ENCODE measurements at regions not wholly inside any gene's neighbourhood (a gene's known extent, or its start where the extent isn't known, plus 50 kb on each side); places are given as distances from the start of the nearest gene placed in this dataset.

DNA sequence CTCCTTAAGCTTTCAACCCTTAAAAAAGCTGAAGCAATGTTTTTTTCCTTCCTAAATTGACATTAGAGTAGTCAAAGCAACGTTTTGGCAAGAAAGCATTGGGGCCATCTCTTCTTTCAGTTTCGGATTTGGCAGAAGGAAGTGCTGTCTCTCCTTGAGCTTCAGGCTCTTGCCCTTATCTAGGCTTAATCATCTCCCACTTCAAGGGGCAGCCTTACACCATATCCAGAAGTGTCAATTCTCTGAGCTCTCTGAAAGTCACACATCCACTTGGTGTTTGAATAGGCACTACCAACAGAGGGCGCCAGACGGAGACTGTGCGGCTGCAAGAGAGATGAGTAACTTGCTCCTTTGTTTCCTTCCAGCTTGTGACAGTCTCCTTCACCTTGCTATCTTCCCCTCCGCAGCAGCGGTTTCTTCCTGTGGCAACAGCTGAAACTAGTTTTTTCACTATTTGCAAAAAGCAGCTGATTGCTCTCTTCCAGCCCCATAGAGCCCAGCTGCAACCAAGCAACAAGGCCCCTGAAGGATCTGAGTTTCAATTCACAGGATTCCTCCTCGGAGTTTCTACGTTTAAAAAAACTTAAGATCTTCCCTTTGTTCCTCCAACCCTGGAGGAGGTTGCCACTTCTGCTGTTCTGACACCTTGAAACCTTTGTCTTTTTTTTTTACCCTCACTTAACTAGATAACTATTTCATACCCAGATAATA lies 147.0 kb upstream of the SLCO3A1 start:
- peak; percentile 53 to 63 for DNase-seq
- no peaks in the 10 kb centered on the region for H3K9me3 ChIP-seq
- H3K27me3 ChIP-seq (replicated peaks; ENCODE audit: control insufficient read depth, insufficient read depth, low read length): no peaks in the 10 kb centered on the region
- POLR2A ChIA-PET: no interaction called here
- Mint-ChIP-seq H3K9me3 (ENCODE audit: unreplicated experiment) (no peaks in the 10 kb centered on the region), H3K36me3 (ENCODE audit: insufficient read depth, unreplicated experiment) (no peaks in the 10 kb centered on the region), H3K4me1 (ENCODE audit: low read depth, unreplicated experiment) (no peaks in the 10 kb centered on the region), H3K27ac (ENCODE audit: unreplicated experiment) (no peak overlapping the region), H3K27me3 (ENCODE audit: insufficient read depth, unreplicated experiment) (no peaks in the 10 kb centered on the region), H3K4me3 (ENCODE audit: unreplicated experiment) (no peak overlapping the region)
- no peaks in the 10 kb centered on the region for H3K36me3 ChIP-seq (ENCODE audit: control insufficient read depth, insufficient read depth, low read length)
- CTCF ChIA-PET: interaction anchor here (0.5 to 0.6 kb wide), 2 partner anchors 14 to 379 kb away, joined by 3 to 5 read pairs; no protein-coding TSS in a partner anchor
- TF ChIP-seq, protein P1, sequence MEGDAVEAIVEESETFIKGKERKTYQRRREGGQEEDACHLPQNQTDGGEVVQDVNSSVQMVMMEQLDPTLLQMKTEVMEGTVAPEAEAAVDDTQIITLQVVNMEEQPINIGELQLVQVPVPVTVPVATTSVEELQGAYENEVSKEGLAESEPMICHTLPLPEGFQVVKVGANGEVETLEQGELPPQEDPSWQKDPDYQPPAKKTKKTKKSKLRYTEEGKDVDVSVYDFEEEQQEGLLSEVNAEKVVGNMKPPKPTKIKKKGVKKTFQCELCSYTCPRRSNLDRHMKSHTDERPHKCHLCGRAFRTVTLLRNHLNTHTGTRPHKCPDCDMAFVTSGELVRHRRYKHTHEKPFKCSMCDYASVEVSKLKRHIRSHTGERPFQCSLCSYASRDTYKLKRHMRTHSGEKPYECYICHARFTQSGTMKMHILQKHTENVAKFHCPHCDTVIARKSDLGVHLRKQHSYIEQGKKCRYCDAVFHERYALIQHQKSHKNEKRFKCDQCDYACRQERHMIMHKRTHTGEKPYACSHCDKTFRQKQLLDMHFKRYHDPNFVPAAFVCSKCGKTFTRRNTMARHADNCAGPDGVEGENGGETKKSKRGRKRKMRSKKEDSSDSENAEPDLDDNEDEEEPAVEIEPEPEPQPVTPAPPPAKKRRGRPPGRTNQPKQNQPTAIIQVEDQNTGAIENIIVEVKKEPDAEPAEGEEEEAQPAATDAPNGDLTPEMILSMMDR (IDR thresholded peaks at IDR 0.05; ENCODE audit: insufficient read depth in 1 of 2, low read depth in 1 of 2, low read length in 1 of 2, severe bottlenecking in 1 of 2, unreplicated experiment in 1 of 2): peak; percentile 76 to 81
- H3K4me3 ChIP-seq (ENCODE audit: low read depth, low read length): no peak overlapping the region
- no TSS peak for BruUV-seq (replicated peaks)
- intact Hi-C loops (cut with micrococcal nuclease; ENCODE audit: unreplicated experiment): loop anchor here (1.0 to 2.0 kb wide), 2 partner anchors 147 to 376 kb away; partner anchors contain the start of gene SLCO3A1
- H3K4me1 ChIP-seq: no peaks in the 10 kb centered on the region

DNA sequence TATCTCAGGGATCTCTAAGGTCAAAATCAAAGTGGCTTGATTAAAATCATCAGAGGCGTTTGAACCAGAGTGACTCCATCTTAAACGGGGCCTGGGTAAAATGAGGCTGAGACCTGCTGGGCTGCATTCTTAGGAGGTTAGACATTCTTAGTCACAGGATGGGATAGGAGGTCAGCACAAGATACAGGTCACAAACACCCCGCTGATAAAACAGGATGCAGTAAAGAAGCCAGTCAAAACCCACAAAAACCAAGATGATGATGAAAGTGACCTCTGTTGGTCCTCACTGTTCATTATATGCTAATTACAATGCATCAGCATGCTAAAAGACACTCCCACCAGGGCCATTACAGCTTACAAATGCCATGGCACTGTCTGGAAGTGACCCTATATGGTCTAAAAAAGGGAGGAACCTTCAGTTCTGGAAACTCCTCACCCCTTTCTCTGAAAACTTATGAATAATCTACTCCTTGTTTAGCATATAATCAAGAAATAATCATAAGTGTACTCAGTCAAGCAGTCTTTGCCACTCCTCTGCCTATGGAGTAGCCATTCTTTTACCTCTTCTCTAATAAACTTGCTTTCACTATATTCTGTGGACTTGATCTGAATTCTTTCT lies 143.3 kb upstream of the SLCO3A1 start:
- POLR2A ChIA-PET: no interaction called here
- no peak overlapping the region for H3K4me3 ChIP-seq (ENCODE audit: low read depth, low read length)
- no peak overlapping the region for H3K27ac Mint-ChIP-seq (ENCODE audit: unreplicated experiment)
- no TSS peak for BruUV-seq (replicated peaks)
- TF ChIP-seq, protein P1 (IDR thresholded peaks at IDR 0.05; ENCODE audit: insufficient read depth in 1 of 2, low read depth in 1 of 2, low read length in 1 of 2, severe bottlenecking in 1 of 2, unreplicated experiment in 1 of 2): no peak
- H3K9me3 ChIP-seq: no peaks in the 10 kb centered on the region
- no peaks in the 10 kb centered on the region for H3K27me3 Mint-ChIP-seq (ENCODE audit: insufficient read depth, unreplicated experiment)
- intact Hi-C loops (cut with micrococcal nuclease; ENCODE audit: unreplicated experiment): no loop called here
- DNase-seq: no peak
- H3K27me3 ChIP-seq (replicated peaks; ENCODE audit: control insufficient read depth, insufficient read depth, low read length): no peaks in the 10 kb centered on the region
- H3K36me3 ChIP-seq (ENCODE audit: control insufficient read depth, insufficient read depth, low read length): no peaks in the 10 kb centered on the region
- no peaks in the 10 kb centered on the region for H3K9me3 Mint-ChIP-seq (ENCODE audit: unreplicated experiment)
- H3K4me3 Mint-ChIP-seq (ENCODE audit: unreplicated experiment): no peak overlapping the region
- H3K36me3 Mint-ChIP-seq (ENCODE audit: insufficient read depth, unreplicated experiment): no peaks in the 10 kb centered on the region
- H3K4me1 ChIP-seq: no peaks in the 10 kb centered on the region
- CTCF ChIA-PET: no interaction called here
- H3K4me1 Mint-ChIP-seq (ENCODE audit: low read depth, unreplicated experiment): no peaks in the 10 kb centered on the region

GRCh38 chr15:91711384-91712033 lies 142.0 kb upstream of the SLCO3A1 start:
- ChIA-PET CTCF (no interaction called here), POLR2A (no interaction called here)
- Histone ChIP-seq H3K27me3 (replicated peaks; ENCODE audit: control insufficient read depth, insufficient read depth, low read length) (no peaks in the 10 kb centered on the region), H3K9me3 (no peaks in the 10 kb centered on the region), H3K36me3 (ENCODE audit: control insufficient read depth, insufficient read depth, low read length) (no peaks in the 10 kb centered on the region), H3K4me1 (no peaks in the 10 kb centered on the region), H3K4me3 (ENCODE audit: low read depth, low read length) (no peak overlapping the region)
- H3K4me3 Mint-ChIP-seq (ENCODE audit: unreplicated experiment): no peak overlapping the region
- H3K27me3 Mint-ChIP-seq (ENCODE audit: insufficient read depth, unreplicated experiment): no peaks in the 10 kb centered on the region
- TF ChIP-seq, protein P1 (IDR thresholded peaks at IDR 0.05; ENCODE audit: insufficient read depth in 1 of 2, low read depth in 1 of 2, low read length in 1 of 2, severe bottlenecking in 1 of 2, unreplicated experiment in 1 of 2): no peak
- DNase-seq: no peak
- no peak overlapping the region for H3K27ac Mint-ChIP-seq (ENCODE audit: unreplicated experiment)
- intact Hi-C loops (cut with micrococcal nuclease; ENCODE audit: unreplicated experiment): no loop called here
- H3K36me3 Mint-ChIP-seq (ENCODE audit: insufficient read depth, unreplicated experiment): no peaks in the 10 kb centered on the region
- BruUV-seq (replicated peaks): no TSS peak
- H3K9me3 Mint-ChIP-seq (ENCODE audit: unreplicated experiment): no peaks in the 10 kb centered on the region
- H3K4me1 Mint-ChIP-seq (ENCODE audit: low read depth, unreplicated experiment): no peaks in the 10 kb centered on the region
